ENCODE measurements at regions not wholly inside any gene's neighbourhood (a gene's known extent, or its start where the extent isn't known, plus 50 kb on each side); places are given as distances from the start of the nearest gene placed in this dataset.

DNA sequence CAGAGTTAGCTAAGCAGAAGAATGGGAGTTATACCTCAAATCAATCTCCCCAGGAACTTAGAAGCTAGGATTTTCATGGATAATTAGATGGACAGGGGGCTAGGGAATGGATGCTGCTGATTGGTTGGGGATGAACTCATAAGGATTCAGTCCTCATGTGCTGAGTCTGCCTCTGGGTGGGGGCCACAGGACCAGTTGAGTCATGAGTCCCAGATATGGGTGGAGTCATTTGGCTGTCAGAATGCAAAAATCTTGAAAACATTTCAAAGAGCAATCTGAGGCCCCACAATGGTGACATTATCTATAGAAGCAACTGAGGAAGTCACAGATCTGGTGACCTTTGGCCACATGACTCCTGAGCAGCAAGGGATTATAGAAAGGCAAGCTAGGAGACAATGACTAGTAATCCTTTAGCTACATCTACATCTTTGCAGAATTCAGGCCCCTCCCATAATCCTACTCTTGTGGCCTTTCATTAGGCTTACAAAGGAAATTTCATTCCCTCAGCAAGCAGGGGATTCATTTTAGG, 82.6 kb upstream of the CCL2 start:
- DNase-seq (no peak), FAIRE-seq (no peak)
- no peak overlapping the region for H3K27ac ChIP-seq (ENCODE audit: low read depth in 2 of 2, low read length in 2 of 2)
- peaks cover 0 to 3% (median 0%) of the 10 kb centered on the region in 3 donors for H3K9me3 ChIP-seq (ENCODE audit: control insufficient read depth in 2 of 3, insufficient read depth in 1 of 3, low read length in 3 of 3)
- H3K27me3 ChIP-seq (ENCODE audit: control insufficient read depth, insufficient read depth, low read length) = no peaks in the 10 kb centered on the region
- no peak overlapping the region for H3K4me3 ChIP-seq (ENCODE audit: low read length in 3 of 3)
- no peaks in the 10 kb centered on the region for H3K36me3 ChIP-seq (ENCODE audit: control insufficient read depth in 2 of 3, insufficient read depth in 3 of 3, low read length in 3 of 3)
- TF ChIP-seq, protein P1, sequence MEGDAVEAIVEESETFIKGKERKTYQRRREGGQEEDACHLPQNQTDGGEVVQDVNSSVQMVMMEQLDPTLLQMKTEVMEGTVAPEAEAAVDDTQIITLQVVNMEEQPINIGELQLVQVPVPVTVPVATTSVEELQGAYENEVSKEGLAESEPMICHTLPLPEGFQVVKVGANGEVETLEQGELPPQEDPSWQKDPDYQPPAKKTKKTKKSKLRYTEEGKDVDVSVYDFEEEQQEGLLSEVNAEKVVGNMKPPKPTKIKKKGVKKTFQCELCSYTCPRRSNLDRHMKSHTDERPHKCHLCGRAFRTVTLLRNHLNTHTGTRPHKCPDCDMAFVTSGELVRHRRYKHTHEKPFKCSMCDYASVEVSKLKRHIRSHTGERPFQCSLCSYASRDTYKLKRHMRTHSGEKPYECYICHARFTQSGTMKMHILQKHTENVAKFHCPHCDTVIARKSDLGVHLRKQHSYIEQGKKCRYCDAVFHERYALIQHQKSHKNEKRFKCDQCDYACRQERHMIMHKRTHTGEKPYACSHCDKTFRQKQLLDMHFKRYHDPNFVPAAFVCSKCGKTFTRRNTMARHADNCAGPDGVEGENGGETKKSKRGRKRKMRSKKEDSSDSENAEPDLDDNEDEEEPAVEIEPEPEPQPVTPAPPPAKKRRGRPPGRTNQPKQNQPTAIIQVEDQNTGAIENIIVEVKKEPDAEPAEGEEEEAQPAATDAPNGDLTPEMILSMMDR (IDR thresholded peaks at IDR 0.05; ENCODE audit: borderline replicate concordance, extremely low read depth, insufficient read depth) = no peak
- intact Hi-C loops (cut with DNase I) = no loop called here
- peaks cover 0 to 2% (median 0%) of the 10 kb centered on the region in 3 donors for H3K4me1 ChIP-seq (ENCODE audit: control insufficient read depth in 2 of 3, insufficient read depth in 2 of 3, low read depth in 1 of 3, low read length in 3 of 3)
- no peak overlapping the region for H3K9ac ChIP-seq (ENCODE audit: low read length in 3 of 3)

DNA sequence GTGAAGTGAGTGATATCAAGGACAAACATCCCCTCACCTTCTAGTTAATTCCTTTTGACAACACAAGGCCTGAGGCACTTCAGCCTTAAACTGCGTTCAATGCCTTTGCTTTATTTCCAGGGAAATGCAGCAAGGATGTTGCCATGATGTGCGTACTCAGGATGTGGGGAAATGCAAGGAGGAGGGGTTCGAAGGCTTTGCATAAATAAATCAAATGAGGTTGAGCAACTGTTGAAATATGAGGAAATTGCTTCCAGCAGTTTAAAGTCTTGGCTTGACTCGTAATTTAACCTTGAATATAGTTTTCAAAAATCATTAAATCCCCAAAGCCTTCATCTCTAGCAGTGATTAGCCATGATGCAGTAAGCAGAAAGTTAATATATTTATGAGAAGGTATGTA, 81.8 kb upstream of the CCL2 start:
- peaks cover 0 to 3% (median 0%) of the 10 kb centered on the region in 3 donors for H3K9me3 ChIP-seq (ENCODE audit: control insufficient read depth in 2 of 3, insufficient read depth in 1 of 3, low read length in 3 of 3)
- FAIRE-seq = no peak
- no peak overlapping the region for H3K27ac ChIP-seq (ENCODE audit: low read depth in 2 of 2, low read length in 2 of 2)
- intact Hi-C loops (cut with DNase I) = no loop called here
- TF ChIP-seq, protein P1 (IDR thresholded peaks at IDR 0.05; ENCODE audit: borderline replicate concordance, extremely low read depth, insufficient read depth) = no peak
- DNase-seq = no peak
- no peaks in the 10 kb centered on the region for H3K36me3 ChIP-seq (ENCODE audit: control insufficient read depth in 2 of 3, insufficient read depth in 3 of 3, low read length in 3 of 3)
- H3K27me3 ChIP-seq (ENCODE audit: control insufficient read depth, insufficient read depth, low read length) = no peaks in the 10 kb centered on the region
- no peak overlapping the region for H3K9ac ChIP-seq (ENCODE audit: low read length in 3 of 3)
- peaks cover 0 to 2% (median 0%) of the 10 kb centered on the region in 3 donors for H3K4me1 ChIP-seq (ENCODE audit: control insufficient read depth in 2 of 3, insufficient read depth in 2 of 3, low read depth in 1 of 3, low read length in 3 of 3)
- H3K4me3 ChIP-seq (ENCODE audit: low read length in 3 of 3) = no peak overlapping the region

DNA sequence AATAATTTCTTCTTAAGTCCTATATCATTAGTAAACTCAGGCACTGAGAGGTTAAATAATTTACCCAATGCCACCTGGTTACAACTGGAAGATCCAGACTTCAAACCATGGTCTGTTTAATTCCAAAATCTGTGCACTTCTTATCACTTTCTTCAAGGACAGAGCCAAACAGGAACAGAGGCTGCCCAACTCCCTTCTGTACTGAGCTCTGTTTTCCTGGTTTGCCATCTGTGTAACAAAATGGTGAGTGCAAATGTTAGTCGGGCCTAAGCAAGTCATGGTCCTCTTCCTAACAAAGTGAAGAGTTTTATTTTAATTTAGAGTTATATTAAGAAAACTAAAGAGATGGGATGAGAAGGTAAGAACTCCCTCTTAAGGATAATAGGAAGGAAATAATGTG, 80.6 kb upstream of the CCL2 start:
- H3K27ac ChIP-seq (ENCODE audit: low read depth in 2 of 2, low read length in 2 of 2) = no peak overlapping the region
- intact Hi-C loops (cut with DNase I) = no loop called here
- FAIRE-seq = no peak
- H3K9me3 ChIP-seq (ENCODE audit: control insufficient read depth in 2 of 3, insufficient read depth in 1 of 3, low read length in 3 of 3) = peaks cover 0 to 3% (median 0%) of the 10 kb centered on the region in 3 donors
- TF ChIP-seq, protein P1 (IDR thresholded peaks at IDR 0.05; ENCODE audit: borderline replicate concordance, extremely low read depth, insufficient read depth) = no peak
- no peak overlapping the region for H3K4me3 ChIP-seq (ENCODE audit: low read length in 3 of 3)
- no peak overlapping the region for H3K9ac ChIP-seq (ENCODE audit: low read length in 3 of 3)
- H3K27me3 ChIP-seq (ENCODE audit: control insufficient read depth, insufficient read depth, low read length) = no peaks in the 10 kb centered on the region
- DNase-seq = no peak
- no peaks in the 10 kb centered on the region for H3K36me3 ChIP-seq (ENCODE audit: control insufficient read depth in 2 of 3, insufficient read depth in 3 of 3, low read length in 3 of 3)
- H3K4me1 ChIP-seq (ENCODE audit: control insufficient read depth in 2 of 3, insufficient read depth in 2 of 3, low read depth in 1 of 3, low read length in 3 of 3) = peaks cover 0 to 2% (median 0%) of the 10 kb centered on the region in 3 donors

DNA sequence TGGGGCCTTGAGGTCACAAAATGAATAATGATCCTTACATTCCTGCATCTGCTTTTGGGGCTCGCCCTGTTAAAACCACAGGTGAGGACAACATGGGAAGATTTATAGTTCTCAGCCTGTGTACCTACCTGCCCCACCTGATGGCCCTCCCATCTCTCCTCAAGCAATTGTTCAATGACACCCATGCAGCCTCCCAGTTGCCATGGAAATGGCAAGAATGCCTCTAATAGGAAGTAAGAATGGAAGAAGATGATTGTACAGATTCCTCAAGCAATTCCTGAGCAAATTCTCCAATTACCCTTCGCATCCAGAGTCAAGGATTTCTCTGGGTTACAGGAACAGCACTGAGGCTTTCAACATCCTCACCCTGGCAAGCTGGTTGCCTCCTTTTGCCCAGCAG, 78.6 kb upstream of the CCL2 start:
- H3K27me3 ChIP-seq (ENCODE audit: control insufficient read depth, insufficient read depth, low read length) = no peaks in the 10 kb centered on the region
- peaks cover 0 to 1% (median 0%) of the 10 kb centered on the region in 3 donors for H3K9me3 ChIP-seq (ENCODE audit: control insufficient read depth in 2 of 3, insufficient read depth in 1 of 3, low read length in 3 of 3)
- no peak overlapping the region for H3K4me3 ChIP-seq (ENCODE audit: low read length in 3 of 3)
- FAIRE-seq (no peak), DNase-seq (no peak)
- no peak overlapping the region for H3K9ac ChIP-seq (ENCODE audit: low read length in 3 of 3)
- peaks cover 0 to 2% (median 0%) of the 10 kb centered on the region in 3 donors for H3K4me1 ChIP-seq (ENCODE audit: control insufficient read depth in 2 of 3, insufficient read depth in 2 of 3, low read depth in 1 of 3, low read length in 3 of 3)
- TF ChIP-seq, protein P1 (IDR thresholded peaks at IDR 0.05; ENCODE audit: borderline replicate concordance, extremely low read depth, insufficient read depth) = no peak
- H3K27ac ChIP-seq (ENCODE audit: low read depth in 2 of 2, low read length in 2 of 2) = no peak overlapping the region
- H3K36me3 ChIP-seq (ENCODE audit: control insufficient read depth in 2 of 3, insufficient read depth in 3 of 3, low read length in 3 of 3) = no peaks in the 10 kb centered on the region
- intact Hi-C loops (cut with DNase I) = no loop called here

All from kidney (tissue), 13 donors.